GM23338 (cell line): ENCODE measurements at regions not wholly inside any gene's neighbourhood (a gene's known extent, or its start where the extent isn't known, plus 50 kb on each side); places are given as distances from the start of the nearest gene placed in this dataset.

Experiments used
- ATAC-seq: fragments of 200-7000 bp; cut with Tn5 transposase; 3 replicates; pipeline ENCODE4 v1.9.1; 2020
- DNase-seq: peaks from one replicate; pipeline ENCODE4 v3.0.0-alpha.2; 2015; ENCODE audit warnings: low spot score
- H2AFZ ChIP-seq: fragments of 200-600 bp; sonication (generic); 2 replicates; pipeline ENCODE4 v1.8.0; 2016; ENCODE audit warnings: antibody characterized with exemption, mild to moderate bottlenecking, moderate library complexity
- H3F3A ChIP-seq: fragments of 200-600 bp; sonication (generic); replicated peaks from 2 replicates; pipeline ENCODE4 v1.8.0; 2017; ENCODE audit warnings: antibody characterized with exemption, mixed run types, low read depth
- H3K27ac ChIP-seq: fragments of 200-600 bp; sonication (generic); 2 replicates; pipeline ENCODE4 v1.6.1; 2016; ENCODE audit warnings: low read depth
- H3K27me3 ChIP-seq: fragments of 200-600 bp; sonication (generic); 2 replicates; pipeline ENCODE4 v1.8.0; 2016; ENCODE audit warnings: mild to moderate bottlenecking, mixed run types, moderate library complexity; ENCODE audit not compliant: insufficient read depth
- H3K36me3 ChIP-seq: fragments of 200-600 bp; sonication (generic); 2 replicates; pipeline ENCODE4 v1.8.0; 2016; ENCODE audit warnings: mild to moderate bottlenecking; ENCODE audit not compliant: insufficient read depth
- H3K4me1 ChIP-seq: fragments of 200-600 bp; sonication (generic); 2 replicates; pipeline ENCODE4 v1.8.0; 2016; ENCODE audit warnings: mild to moderate bottlenecking, moderate library complexity; ENCODE audit not compliant: insufficient read depth
- H3K4me2 ChIP-seq: fragments of 200-600 bp; sonication (generic); 2 replicates; pipeline ENCODE4 v1.7.1; 2017; ENCODE audit warnings: mixed run types
- H3K4me3 ChIP-seq: fragments of 200-600 bp; sonication (generic); 2 replicates; pipeline ENCODE4 v1.6.1; 2016; ENCODE audit warnings: mixed run types
- H3K79me2 ChIP-seq: fragments of 200-600 bp; sonication (generic); replicated peaks from 2 replicates; pipeline ENCODE4 v1.8.0; 2017; ENCODE audit warnings: mild to moderate bottlenecking; ENCODE audit not compliant: insufficient read depth
- H3K9me2 ChIP-seq: fragments of 200-600 bp; sonication (generic); 2 replicates; pipeline ENCODE4 v1.8.0; 2017; ENCODE audit not compliant: insufficient read depth
- H4K20me1 ChIP-seq: fragments of 200-600 bp; sonication (generic); replicated peaks from 2 replicates; pipeline ENCODE4 v1.8.0; 2017; ENCODE audit warnings: mild to moderate bottlenecking; ENCODE audit not compliant: insufficient read depth
- H3K27ac Mint-ChIP-seq: 2 replicates; pipeline ENCODE4 v1.8.0; 2020; ENCODE audit warnings: inconsistent platforms, mild to moderate bottlenecking, moderate library complexity, mixed read lengths
- H3K27me3 Mint-ChIP-seq: 3 replicates; pipeline ENCODE4 v1.8.0; 2022; ENCODE audit warnings: low read depth, mild to moderate bottlenecking, moderate library complexity, mixed read lengths, inconsistent platforms; ENCODE audit not compliant: insufficient read depth, poor library complexity
- H3K36me3 Mint-ChIP-seq: 3 replicates; pipeline ENCODE4 v1.8.0; 2021; ENCODE audit warnings: low read depth, mild to moderate bottlenecking, inconsistent platforms, moderate library complexity, mixed read lengths
- H3K4me1 Mint-ChIP-seq: 3 replicates; pipeline ENCODE4 v1.8.0; 2020; ENCODE audit warnings: mild to moderate bottlenecking, inconsistent platforms, mixed read lengths
- H3K4me3 Mint-ChIP-seq: 3 replicates; pipeline ENCODE4 v1.8.0; 2021; ENCODE audit warnings: moderate library complexity, mild to moderate bottlenecking, inconsistent platforms, mixed read lengths
- H3K9me3 Mint-ChIP-seq: 3 replicates; pipeline ENCODE4 v1.8.0; 2020; ENCODE audit warnings: moderate library complexity, mild to moderate bottlenecking, inconsistent platforms, mixed read lengths
- CREB1 ChIP-seq: fragments of 250-450 bp; sonication (Bioruptor Pico); IDR thresholded peaks from 2 replicates; pipeline ENCODE4 v1.5.0; 2020; ENCODE audit warnings: low read depth, mild to moderate bottlenecking, moderate library complexity
- CTCF ChIP-seq, 2 experiments: fragments of 200-600 bp in 1 of 2; sonication (generic) in 1 of 2; conservative IDR thresholded peaks; 2 replicates each; pipeline versions ENCODE4 v1.5.1 to v1.6.1; 2016 to 2017; ENCODE audit warnings: antibody characterized with exemption in 2 of 2, low read depth in 2 of 2, mild to moderate bottlenecking in 2 of 2, moderate library complexity in 1 of 2
- ETS1 ChIP-seq: IDR thresholded peaks from 2 replicates; pipeline ENCODE4 v1.6.1; 2016; ENCODE audit warnings: antibody characterized with exemption
- EZH2 ChIP-seq: fragments of 200-600 bp; sonication (generic); IDR thresholded peaks from one replicate; pipeline ENCODE4 v1.8.0; 2017; ENCODE audit warnings: antibody characterized with exemption, mild to moderate bottlenecking, low read depth; ENCODE audit not compliant: unreplicated experiment
- EZH2phosphoT487 ChIP-seq: fragments of 200-600 bp; sonication (generic); IDR thresholded peaks from one replicate; pipeline ENCODE4 v1.8.1; 2018; ENCODE audit warnings: antibody characterized with exemption; ENCODE audit not compliant: unreplicated experiment
- JUNB ChIP-seq: IDR thresholded peaks from one replicate; pipeline ENCODE4 v1.6.1; 2016; ENCODE audit warnings: antibody characterized with exemption; ENCODE audit not compliant: unreplicated experiment
- NANOG ChIP-seq: IDR thresholded peaks from 2 replicates; pipeline ENCODE4 v1.6.1; 2016; ENCODE audit warnings: antibody characterized with exemption, borderline replicate concordance
- POLR2AphosphoS5 ChIP-seq: IDR thresholded peaks from 2 replicates; pipeline ENCODE4 v1.6.1; 2016; ENCODE audit warnings: antibody characterized with exemption, low read depth
- REST ChIP-seq: IDR thresholded peaks from one replicate; pipeline ENCODE4 v1.6.1; 2018; ENCODE audit warnings: antibody characterized with exemption; ENCODE audit not compliant: unreplicated experiment
- STAT1 ChIP-seq: IDR thresholded peaks from one replicate; pipeline ENCODE4 v1.6.1; 2016; ENCODE audit warnings: antibody characterized with exemption; ENCODE audit not compliant: unreplicated experiment
- ZNF114 ChIP-seq: fragments of 250-450 bp; sonication (Bioruptor Pico); IDR thresholded peaks from 2 replicates; pipeline ENCODE4 v1.5.0; 2020; ENCODE audit warnings: mild to moderate bottlenecking, moderate library complexity
- ZNF331 ChIP-seq: fragments of 250-450 bp; sonication (Bioruptor Pico); IDR thresholded peaks from 2 replicates; pipeline ENCODE4 v1.5.0; 2020; ENCODE audit warnings: low read depth, mild to moderate bottlenecking, moderate library complexity
- ZNF462 ChIP-seq: fragments of 250-450 bp; sonication (Bioruptor Pico); IDR thresholded peaks from 2 replicates; pipeline ENCODE4 v1.5.0; 2020; ENCODE audit warnings: mild to moderate bottlenecking, moderate library complexity

DNA sequence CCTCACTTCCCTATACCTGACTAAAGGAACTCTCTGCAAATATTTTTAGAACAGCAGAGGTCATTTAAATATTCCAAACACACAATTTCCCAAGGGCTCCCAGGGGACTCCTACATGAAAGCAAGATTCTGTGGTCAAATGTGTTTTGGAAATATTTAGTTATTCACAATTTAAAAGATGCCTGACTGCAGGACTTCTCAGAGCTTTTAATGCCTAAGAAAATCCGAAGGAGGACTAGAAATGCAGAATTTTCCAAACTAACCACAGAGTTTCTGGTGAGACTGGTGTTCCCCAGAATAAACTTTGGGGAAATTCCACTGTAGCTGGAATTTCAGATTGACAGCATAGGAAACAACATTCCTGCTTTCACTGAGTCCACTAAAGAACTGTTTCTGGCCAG lies 84.8 kb upstream of the MAP1LC3B2 start:
- Mint-ChIP-seq H3K4me3 (no peak overlapping the region), H3K36me3 (peaks cover 13% of the 10 kb centered on the region), H3K27me3 (peaks cover 2% of the 10 kb centered on the region), H3K9me3 (peaks cover 40% of the 10 kb centered on the region), H3K4me1 (no peaks in the 10 kb centered on the region; the same call in 2 of the 3 replicates), H3K27ac (no peak overlapping the region)
- H3F3A ChIP-seq, result no peaks in the 10 kb centered on the region
- no peak overlapping the region for H3K4me2 ChIP-seq
- no peaks in the 10 kb centered on the region for H3K4me1 ChIP-seq
- TF ChIP-seq ZNF331 (CRISPR knock-in tag) (no peak), NANOG (no peak), STAT1 (no peak), ZNF462 (CRISPR knock-in tag) (no peak), CTCF (conservative IDR thresholded peaks at IDR 0.05; ENCODE audit: low read depth in 2 of 2) (no peak), JUNB (no peak), EZH2phosphoT487 (no peak), ETS1 (no peak), REST (no peak), EZH2 (no peak), ZNF114 (CRISPR knock-in tag) (no peak), POLR2AphosphoS5 (no peak), CREB1 (CRISPR knock-in tag) (no peak)
- no peak for DNase-seq
- H3K9me2 ChIP-seq, result 0 out of 2 replicates have a peak, but pooled peaks cover 3% of the 10 kb centered on the region
- H3K27me3 ChIP-seq, result no peaks in the 10 kb centered on the region
- no peak overlapping the region for H3K27ac ChIP-seq
- H4K20me1 ChIP-seq, result no peaks in the 10 kb centered on the region
- H3K36me3 ChIP-seq, result no peaks in the 10 kb centered on the region; the same call in 1 of the 2 replicates
- no peak overlapping the region for H3K4me3 ChIP-seq
- H2AFZ ChIP-seq, result no peak overlapping the region
- ATAC-seq, result no peak
- H3K79me2 ChIP-seq, result no peaks in the 10 kb centered on the region
